ENCODE measurements at regions not wholly inside any gene's neighbourhood (a gene's known extent, or its start where the extent isn't known, plus 50 kb on each side); places are given as distances from the start of the nearest gene placed in this dataset.

DNA sequence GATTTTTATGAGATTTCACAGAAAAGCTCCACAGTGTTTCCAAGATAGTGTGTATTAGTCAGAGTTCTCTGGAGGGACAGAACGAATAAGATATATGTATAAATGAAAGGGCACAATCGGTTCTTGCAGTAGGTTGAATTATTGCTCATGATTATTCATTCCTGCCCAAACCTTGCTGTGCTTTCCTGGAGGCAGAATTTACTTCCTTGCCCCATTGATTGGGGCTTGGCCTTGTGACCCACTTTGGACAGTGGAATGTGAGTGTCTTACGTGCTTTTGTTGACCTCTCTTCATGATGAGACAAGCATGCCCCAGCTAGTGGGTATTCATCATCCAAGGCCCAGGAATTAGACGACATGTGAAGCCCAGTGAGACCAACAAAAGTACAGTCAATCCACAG, 53.0 kb upstream of the ABCB5 start:
- no peak for TF ChIP-seq CTCF (IDR thresholded peaks at IDR 0.05; ENCODE audit: insufficient read depth, low read length, missing control alignments)
- no peak overlapping the region for H3K4me3 ChIP-seq (ENCODE audit: low read depth, low read length)
- POLR2A ChIA-PET = no interaction called here
- CTCF ChIA-PET = interaction anchor here (1.6 kb wide), 1 partner anchor 849 kb away, joined by 3 read pairs; no protein-coding TSS in a partner anchor
- no peak for DNase-seq (ENCODE audit: low read depth, low spot score)

All from AG04449 (cell line).